B cell (primary cell): ENCODE measurements at regions not wholly inside any gene's neighbourhood (a gene's known extent, or its start where the extent isn't known, plus 50 kb on each side); places are given as distances from the start of the nearest gene placed in this dataset.

Experiments
- CTCF ChIP-seq: fragments of 200-600 bp; IDR thresholded peaks from one replicate; pipeline ENCODE4 v1.8.0; 2022; ENCODE audit warnings: antibody characterized with exemption, mild to moderate bottlenecking
- EZH2 ChIP-seq: IDR thresholded peaks from 2 replicates; pipeline ENCODE4 v1.6.1; 2012; ENCODE audit warnings: borderline replicate concordance, low read depth, mild to moderate bottlenecking, moderate library complexity, low read length; ENCODE audit not compliant: insufficient read depth, poor library complexity, severe bottlenecking

- TF ChIP-seq CTCF (no peak), EZH2 (no peak)
Measured at GRCh38 chr9:1920386-1920785, 94.8 kb upstream of the SMARCA2 start.
